Mesenchymal stem cell (in vitro differentiated cells and primary cell): ENCODE measurements at regions not wholly inside any gene's neighbourhood (a gene's known extent, or its start where the extent isn't known, plus 50 kb on each side); places are given as distances from the start of the nearest gene placed in this dataset.

Experiments used
- DNase-seq: peaks from one replicate; pipeline ENCODE4 v3.0.0-alpha.2; 2013
- H2AFZ ChIP-seq: one replicate; pipeline ENCODE4 v1.6.1; 2013; ENCODE audit warnings: low read depth, mild to moderate bottlenecking, control low read depth, inconsistent platforms, low read length, moderate library complexity
- H2AK5ac ChIP-seq: 2 replicates; pipeline ENCODE4 v1.6.1; 2013; ENCODE audit warnings: low read length, moderate library complexity, mild to moderate bottlenecking, inconsistent platforms; ENCODE audit not compliant: severe bottlenecking
- H2BK120ac ChIP-seq: one replicate; pipeline ENCODE4 v1.6.1; 2013; ENCODE audit warnings: low read depth, mild to moderate bottlenecking, inconsistent platforms, low read length, moderate library complexity
- H2BK12ac ChIP-seq, 2 experiments: one replicate each; pipeline ENCODE4 v1.6.1; 2013; ENCODE audit warnings: inconsistent platforms in 2 of 2, low read length in 2 of 2, mild to moderate bottlenecking in 2 of 2, moderate library complexity in 2 of 2, control low read depth in 1 of 2
- H2BK15ac ChIP-seq: one replicate; pipeline ENCODE4 v1.6.1; 2013; ENCODE audit warnings: mild to moderate bottlenecking, low read depth, inconsistent platforms; ENCODE audit not compliant: poor library complexity, severe bottlenecking
- H2BK5ac ChIP-seq: 2 replicates; pipeline ENCODE4 v1.6.1; 2013; ENCODE audit warnings: low read depth, mild to moderate bottlenecking, low read length, control low read depth, inconsistent platforms; ENCODE audit not compliant: poor library complexity, severe bottlenecking
- H3K14ac ChIP-seq, 2 experiments: one replicate each; pipeline ENCODE4 v1.6.1; 2013; ENCODE audit warnings: inconsistent platforms in 2 of 2, low read length in 2 of 2, control low read depth in 1 of 2, mild to moderate bottlenecking in 1 of 2, moderate library complexity in 1 of 2
- H3K18ac ChIP-seq, 2 experiments: one replicate each; pipeline ENCODE4 v1.6.1; 2013; ENCODE audit warnings: inconsistent platforms in 2 of 2, low read length in 2 of 2, control low read depth in 1 of 2, low read depth in 1 of 2, mild to moderate bottlenecking in 1 of 2
- H3K23ac ChIP-seq, 2 experiments: one replicate each; pipeline ENCODE4 v1.6.1; 2013; ENCODE audit warnings: inconsistent platforms in 2 of 2, low read length in 2 of 2, mild to moderate bottlenecking in 2 of 2, moderate library complexity in 2 of 2, control low read depth in 1 of 2
- H3K27ac ChIP-seq: 2 replicates; pipeline ENCODE4 v1.5.1; 2013; ENCODE audit warnings: mild to moderate bottlenecking, moderate library complexity, low read length, control low read depth, inconsistent platforms; ENCODE audit not compliant: poor library complexity, severe bottlenecking
- H3K27me3 ChIP-seq, 2 experiments: 2 replicates each; pipeline versions ENCODE4 v1.6.1 to v1.7.0; 2013; ENCODE audit warnings: low read length in 2 of 2, mild to moderate bottlenecking in 2 of 2, moderate library complexity in 2 of 2, control low read depth in 1 of 2, inconsistent platforms in 1 of 2; ENCODE audit not compliant: control insufficient read depth in 1 of 2, insufficient read depth in 1 of 2
- H3K36me3 ChIP-seq, 2 experiments: 2 replicates each; pipeline versions ENCODE4 v1.6.1 to v1.7.0; 2013; ENCODE audit warnings: low read length in 2 of 2, control low read depth in 1 of 2, inconsistent platforms in 1 of 2, low read depth in 1 of 2, mild to moderate bottlenecking in 1 of 2; ENCODE audit not compliant: insufficient read depth in 2 of 2, control insufficient read depth in 1 of 2
- H3K4ac ChIP-seq, 2 experiments: one replicate each; pipeline ENCODE4 v1.6.1; 2013; ENCODE audit warnings: inconsistent platforms in 2 of 2, low read length in 2 of 2, mild to moderate bottlenecking in 2 of 2, moderate library complexity in 2 of 2, control low read depth in 1 of 2, low read depth in 1 of 2
- H3K4me1 ChIP-seq: 2 replicates; pipeline ENCODE4 v1.6.1; 2013; ENCODE audit warnings: low read depth, low read length, control low read depth; ENCODE audit not compliant: control insufficient read depth, insufficient read depth
- H3K4me2 ChIP-seq: 2 replicates; pipeline ENCODE4 v1.6.1; 2013; ENCODE audit warnings: low read length, mild to moderate bottlenecking, inconsistent platforms; ENCODE audit not compliant: poor library complexity, severe bottlenecking
- H3K4me3 ChIP-seq, 2 experiments: 2 replicates each; pipeline versions ENCODE4 v1.5.1 to v1.7.0; 2013; ENCODE audit warnings: low read length in 2 of 2, mild to moderate bottlenecking in 2 of 2, control low read depth in 1 of 2, low read depth in 1 of 2; ENCODE audit not compliant: insufficient read depth in 1 of 2
- H3K79me1 ChIP-seq: replicated peaks from 2 replicates; pipeline ENCODE4 v1.6.1; 2013; ENCODE audit warnings: mild to moderate bottlenecking, control low read depth, low read length, inconsistent platforms; ENCODE audit not compliant: poor library complexity, severe bottlenecking
- H3K9ac ChIP-seq: 2 replicates; pipeline ENCODE4 v1.7.0; 2013; ENCODE audit warnings: mild to moderate bottlenecking, low read length, moderate library complexity
- H3K9me3 ChIP-seq: 2 replicates; pipeline ENCODE4 v1.7.0; 2013; ENCODE audit warnings: mild to moderate bottlenecking, low read length; ENCODE audit not compliant: control insufficient read depth
- H4K8ac ChIP-seq: one replicate; pipeline ENCODE4 v1.6.1; 2013; ENCODE audit warnings: inconsistent platforms, mild to moderate bottlenecking, low read length, moderate library complexity
- H4K91ac ChIP-seq: one replicate; pipeline ENCODE4 v1.6.1; 2013; ENCODE audit warnings: mild to moderate bottlenecking, low read length, inconsistent platforms
- WGBS: methylation state at CpG from one replicate; pipeline ENCODE4 v1.1.7; 2013; ENCODE audit warnings: mixed read lengths; 5-methylcytosine and 5-hydroxymethylcytosine counted together

GRCh38 chr6:122014961-122015360, 384.5 kb upstream of the HSF2 start:
- no peaks in the 10 kb centered on the region for H3K4me1 ChIP-seq
- no peak overlapping the region for H3K23ac ChIP-seq
- H3K36me3 ChIP-seq = no peaks in the 10 kb centered on the region
- no peak overlapping the region for H2AFZ ChIP-seq
- H2BK15ac ChIP-seq = no peak overlapping the region
- peak; percentile 84 for DNase-seq
- WGBS = 52% methylated on average over 3 of the region's 3 CpGs
- H3K9ac ChIP-seq = no peak overlapping the region
- H3K27me3 ChIP-seq = no peaks in the 10 kb centered on the region
- H3K4me3 ChIP-seq = no peak overlapping the region
- H2BK120ac ChIP-seq = no peak overlapping the region
- H3K79me1 ChIP-seq = no peaks in the 10 kb centered on the region
- no peak overlapping the region for H2AK5ac ChIP-seq
- no peak overlapping the region for H3K14ac ChIP-seq
- H2BK5ac ChIP-seq = no peak overlapping the region
- H3K4me2 ChIP-seq = no peak overlapping the region
- no peak overlapping the region for H3K18ac ChIP-seq
- no peak overlapping the region for H4K91ac ChIP-seq
- no peak overlapping the region for H3K27ac ChIP-seq
- H3K9me3 ChIP-seq = no peaks in the 10 kb centered on the region
- H3K4ac ChIP-seq = no peak overlapping the region
- H2BK12ac ChIP-seq = no peak overlapping the region
- no peak overlapping the region for H4K8ac ChIP-seq

GRCh38 chr6:122020588-122021264, 378.7 kb upstream of the HSF2 start:
- H3K4ac ChIP-seq = no peak overlapping the region
- no peak overlapping the region for H3K23ac ChIP-seq
- no peak overlapping the region for H4K91ac ChIP-seq
- no peak overlapping the region for H3K4me2 ChIP-seq
- no peak overlapping the region for H3K14ac ChIP-seq
- H3K9ac ChIP-seq = no peak overlapping the region
- WGBS = 34% methylated on average over 3 of the region's 3 CpGs
- no peaks in the 10 kb centered on the region for H3K79me1 ChIP-seq
- DNase-seq = peak; percentile 17
- no peak overlapping the region for H3K4me3 ChIP-seq
- H3K36me3 ChIP-seq = no peaks in the 10 kb centered on the region
- H4K8ac ChIP-seq = no peak overlapping the region
- no peaks in the 10 kb centered on the region for H3K4me1 ChIP-seq
- no peaks in the 10 kb centered on the region for H3K9me3 ChIP-seq
- H2BK5ac ChIP-seq = no peak overlapping the region
- H2BK120ac ChIP-seq = no peak overlapping the region
- no peak overlapping the region for H2AFZ ChIP-seq
- no peak overlapping the region for H3K27ac ChIP-seq
- H3K27me3 ChIP-seq = no peaks in the 10 kb centered on the region
- no peak overlapping the region for H2AK5ac ChIP-seq
- H2BK12ac ChIP-seq = no peak overlapping the region
- no peak overlapping the region for H3K18ac ChIP-seq
- no peak overlapping the region for H2BK15ac ChIP-seq

- H3K4ac ChIP-seq = no peak overlapping the region
- no CpG with 5 or more reads among the region's 1 CpG for WGBS
- no peak overlapping the region for H2AK5ac ChIP-seq
- no peaks in the 10 kb centered on the region for H3K79me1 ChIP-seq
- H2BK12ac ChIP-seq = no peak overlapping the region
- no peak overlapping the region for H3K18ac ChIP-seq
- no peaks in the 10 kb centered on the region for H3K36me3 ChIP-seq
- no peak overlapping the region for H2BK5ac ChIP-seq
- H3K27ac ChIP-seq = no peak overlapping the region
- H3K23ac ChIP-seq = no peak overlapping the region
- no peak overlapping the region for H4K91ac ChIP-seq
- no peaks in the 10 kb centered on the region for H3K9me3 ChIP-seq
- no peak overlapping the region for H2BK15ac ChIP-seq
- H2AFZ ChIP-seq = no peak overlapping the region
- H3K14ac ChIP-seq = no peak overlapping the region
- no peak overlapping the region for H3K4me3 ChIP-seq
- H3K4me2 ChIP-seq = no peak overlapping the region
- H4K8ac ChIP-seq = no peak overlapping the region
- no peak overlapping the region for H3K9ac ChIP-seq
- no peak overlapping the region for H2BK120ac ChIP-seq
- no peaks in the 10 kb centered on the region for H3K4me1 ChIP-seq
- no peaks in the 10 kb centered on the region for H3K27me3 ChIP-seq
- DNase-seq = no peak
These were observed 374.3 kb upstream of the HSF2 start for GRCh38 chr6:122025104-122025503.

- H3K18ac ChIP-seq = no peak overlapping the region
- no peak overlapping the region for H3K27ac ChIP-seq
- H2BK12ac ChIP-seq = no peak overlapping the region
- H3K23ac ChIP-seq = no peak overlapping the region
- no peaks in the 10 kb centered on the region for H3K4me1 ChIP-seq
- H3K4me3 ChIP-seq = no peak overlapping the region
- no peaks in the 10 kb centered on the region for H3K79me1 ChIP-seq
- no peak overlapping the region for H2BK15ac ChIP-seq
- no peak overlapping the region for H3K9ac ChIP-seq
- H3K4me2 ChIP-seq = no peak overlapping the region
- H3K9me3 ChIP-seq = no peaks in the 10 kb centered on the region
- H2BK120ac ChIP-seq = no peak overlapping the region
- 100% methylated on average over 2 of the region's 3 CpGs for WGBS
- no peak overlapping the region for H2AFZ ChIP-seq
- H4K91ac ChIP-seq = no peak overlapping the region
- H3K36me3 ChIP-seq = no peaks in the 10 kb centered on the region
- H2BK5ac ChIP-seq = no peak overlapping the region
- no peak overlapping the region for H3K4ac ChIP-seq
- no peak overlapping the region for H2AK5ac ChIP-seq
- H4K8ac ChIP-seq = no peak overlapping the region
- no peak overlapping the region for H3K14ac ChIP-seq
- DNase-seq = no peak
- no peaks in the 10 kb centered on the region for H3K27me3 ChIP-seq
These were observed 372.7 kb upstream of the HSF2 start for GRCh38 chr6:122026582-122027369.
